K562 (cell line): ENCODE measurements at regions not wholly inside any gene's neighbourhood (a gene's known extent, or its start where the extent isn't known, plus 50 kb on each side); places are given as distances from the start of the nearest gene placed in this dataset.

ENCODE experiments used
- ATAC-seq: fragments of 200-7000 bp; cut with Tn5 transposase; 3 replicates; pipeline ENCODE4 v1.9.1; 2020; ENCODE audit warnings: moderate library complexity
- BruUV-seq: library from RNA; stranded (reverse); fragments of 400-500 nt; replicated peaks from 2 replicates; lab custom pipeline; 2021; lab: Mats Ljungman, UMichigan
- CTCF ChIA-PET: fragments of 300-600 bp; formaldehyde crosslinking; extraction: SDS; loops from one replicate; lab custom pipeline; 2021; ENCODE audit warnings: low intra/inter-chr PET ratio; lab: Yijun Ruan, JAX
- POLR2A ChIA-PET: fragments of 300-600, 350-650 bp; sonication (Branson Sonifier 250); formaldehyde crosslinking; extraction: SDS; loops from one replicate; lab custom pipeline; 2021; ENCODE audit warnings: antibody characterized with exemption, inconsistent platforms; lab: Yijun Ruan, JAX
- DNase-seq, 4 experiments: peaks; one replicate each; pipeline versions ENCODE4 v3.0.0 to v3.0.0-alpha.2; 2011 to 2018; ENCODE audit warnings: low spot score in 3 of 4, mixed read lengths in 3 of 4; ENCODE audit errors: extremely low read depth in 1 of 4
- FAIRE-seq: peaks from 2 replicates; lab custom pipeline; 2011; peaks lifted over from hg19 to GRCh38; lab: Jason Lieb, UNC
- H2AFZ ChIP-seq: 2 replicates; pipeline ENCODE4 v1.6.0; 2011; ENCODE audit warnings: low read depth, low read length, control low read depth, inconsistent platforms
- H3K27ac ChIP-seq: fragments of 200-600 bp; 3 replicates; pipeline ENCODE4 v1.8.0; 2011; ENCODE audit warnings: low read depth, mild to moderate bottlenecking, control low read depth, inconsistent platforms, low read length, moderate library complexity, mixed read lengths; ENCODE audit errors: extremely low read depth
- H3K27me3 ChIP-seq, 2 experiments: fragments of 300-600 bp in 1 of 2; 2 replicates in 1 of 2; 3 replicates in 1 of 2; pipeline versions ENCODE4 v1.6.0 to v1.8.0; 2011; ENCODE audit warnings: inconsistent platforms in 2 of 2, low read length in 2 of 2, mild to moderate bottlenecking in 1 of 2, mixed read lengths in 1 of 2, moderate library complexity in 1 of 2; ENCODE audit not compliant: control insufficient read depth in 2 of 2, insufficient read depth in 2 of 2
- H3K36me3 ChIP-seq: fragments of 300-600 bp; 3 replicates; pipeline ENCODE4 v1.8.0; 2011; ENCODE audit warnings: mild to moderate bottlenecking, low read length, inconsistent platforms; ENCODE audit not compliant: control insufficient read depth, insufficient read depth
- H3K4me1 ChIP-seq, 2 experiments: fragments of 200-600 bp in 1 of 2; replicated peaks in 1 of 2; 2 replicates in 1 of 2; 3 replicates in 1 of 2; pipeline versions ENCODE4 v1.5.1 to v1.8.0; 2011; ENCODE audit warnings: inconsistent platforms in 2 of 2, low read length in 2 of 2, mild to moderate bottlenecking in 1 of 2, mixed read lengths in 1 of 2, moderate library complexity in 1 of 2; ENCODE audit not compliant: control insufficient read depth in 2 of 2, insufficient read depth in 2 of 2
- H3K4me2 ChIP-seq: 2 replicates; pipeline ENCODE4 v1.6.1; 2011; ENCODE audit warnings: low read length, control low read depth, inconsistent platforms, mixed read lengths; ENCODE audit not compliant: insufficient read depth
- H3K4me3 ChIP-seq: fragments of 200-600 bp; sonication (generic), shearing (Covaris generic); 2 replicates; pipeline ENCODE4 v1.5.1; 2016; ENCODE audit warnings: control low read depth, inconsistent platforms
- H3K79me2 ChIP-seq: fragments of 200-600 bp; 3 replicates; pipeline ENCODE4 v1.8.0; 2011; ENCODE audit warnings: low read length, inconsistent platforms; ENCODE audit not compliant: control insufficient read depth, insufficient read depth
- H3K9ac ChIP-seq, 2 experiments: 2 replicates each; pipeline versions ENCODE4 v1.6.0 to v1.6.1; 2011; ENCODE audit warnings: low read depth in 2 of 2, low read length in 2 of 2, control low read depth in 1 of 2, inconsistent platforms in 1 of 2, mild to moderate bottlenecking in 1 of 2, mixed read lengths in 1 of 2; ENCODE audit not compliant: insufficient read depth in 1 of 2
- H3K9me1 ChIP-seq: one replicate; pipeline ENCODE4 v1.6.0; 2011; ENCODE audit warnings: inconsistent platforms, mild to moderate bottlenecking, low read length, moderate library complexity; ENCODE audit not compliant: control insufficient read depth, insufficient read depth
- H3K9me3 ChIP-seq: replicated peaks from 2 replicates; pipeline ENCODE4 v1.5.1; 2011; ENCODE audit warnings: low read depth, low read length, inconsistent platforms; ENCODE audit not compliant: control insufficient read depth, insufficient read depth
- H4K20me1 ChIP-seq: replicated peaks from 2 replicates; pipeline ENCODE4 v1.6.1; 2011; ENCODE audit warnings: low read length, inconsistent platforms, mixed read lengths; ENCODE audit not compliant: control insufficient read depth, insufficient read depth
- GTF2F1 ChIP-seq: IDR thresholded peaks from 2 replicates; pipeline ENCODE4 v1.6.1; 2011; ENCODE audit warnings: low read depth, low read length, improper control_type of control experiment
- HDAC8 ChIP-seq: fragments of 450-650 bp; IDR thresholded peaks from 2 replicates; pipeline ENCODE4 v1.6.1; 2016; ENCODE audit warnings: mild to moderate bottlenecking, missing genetic modification characterization, moderate library complexity, missing compliant biosample characterization
- RBM14 ChIP-seq: fragments of 200-400 bp; formaldehyde crosslinking; IDR thresholded peaks from 2 replicates; pipeline ENCODE4 v1.6.1; 2018; ENCODE audit warnings: low read depth, mild to moderate bottlenecking, low read length, moderate library complexity, borderline replicate concordance; ENCODE audit not compliant: insufficient read depth
- RBM39 ChIP-seq: fragments of 200-400 bp; formaldehyde crosslinking; optimal IDR thresholded peaks from 2 replicates; pipeline ENCODE3; 2018; ENCODE audit warnings: low read depth, low read length
- ZBTB33 ChIP-seq: sonication (generic); formaldehyde crosslinking; IDR thresholded peaks from 2 replicates; pipeline ENCODE4 v1.8.1; 2023; ENCODE audit warnings: mild to moderate bottlenecking, missing genetic modification reagents
- ZBTB8A ChIP-seq: fragments of 450-650 bp; IDR thresholded peaks from 2 replicates; pipeline ENCODE4 v1.6.1; 2018; ENCODE audit warnings: mild to moderate bottlenecking, moderate library complexity; ENCODE audit not compliant: partially characterized antibody
- WGBS: fragments of 100-300 bp; shearing (Covaris generic); methylation state at CpG from one replicate; pipeline ENCODE4 v1.1.6; 2016; ENCODE audit warnings: low coverage, mixed read lengths; ENCODE audit not compliant: insufficient coverage; ENCODE audit errors: missing lambda C conversion rate; 5-methylcytosine and 5-hydroxymethylcytosine counted together
- in situ Hi-C: fragments of 300-500 bp; cut with MboI; formaldehyde crosslinking; loops from 4 replicates; pipeline ENCODE4 v1.15.0; 2018; ENCODE audit warnings: inconsistent platforms, mixed read lengths
- intact Hi-C: fragments of 100-400 bp; cut with micrococcal nuclease; formaldehyde crosslinking; loops from 2 replicates; pipeline ENCODE4 v1.14.2; 2022

GRCh38 chr14:82854901-82855300 is 1321.2 kb upstream of the SEL1L start (continued):
- TF ChIP-seq GTF2F1, result no peak
- no peak for TF ChIP-seq ZBTB8A
- TF ChIP-seq ZBTB33, result no peak
- TF ChIP-seq RBM39, result no peak
- no peak for TF ChIP-seq HDAC8 (tag)

- in situ Hi-C loops, result no loop called here
Measured at GRCh38 chr14:82855912-82856391, 1322.3 kb upstream of the SEL1L start.

More at GRCh38 chr14:82855912-82856391, 1322.3 kb upstream of the SEL1L start:
- Histone ChIP-seq H2AFZ (no peak overlapping the region), H3K4me2 (no peak overlapping the region), H3K9me3 (no peaks in the 10 kb centered on the region), H3K4me3 (no peak overlapping the region), H3K27me3 (no peaks in the 10 kb centered on the region), H3K36me3 (no peaks in the 10 kb centered on the region), H3K79me2 (no peaks in the 10 kb centered on the region), H4K20me1 (no peaks in the 10 kb centered on the region), H3K9ac (no peak overlapping the region), H3K9me1 (no peaks in the 10 kb centered on the region), H3K27ac (no peak overlapping the region), H3K4me1 (no peaks in the 10 kb centered on the region)
- FAIRE-seq, result no peak
- no peak for DNase-seq
- POLR2A ChIA-PET, result no interaction called here
- 0% methylated on average over 3 of the region's 3 CpGs for WGBS
- intact Hi-C loops, result no loop called here
- CTCF ChIA-PET, result no interaction called here
- no peak for TF ChIP-seq RBM14
- ATAC-seq, result no peak
- BruUV-seq, result no TSS peak
